ENCODE measurements at regions not wholly inside any gene's neighbourhood (a gene's known extent, or its start where the extent isn't known, plus 50 kb on each side); places are given as distances from the start of the nearest gene placed in this dataset.
"Not testable (repeated sequence)": the region's sequence is repeated elsewhere in the genome, so short reads cannot be mapped to it uniquely, and the experiment has no call there.

DNA sequence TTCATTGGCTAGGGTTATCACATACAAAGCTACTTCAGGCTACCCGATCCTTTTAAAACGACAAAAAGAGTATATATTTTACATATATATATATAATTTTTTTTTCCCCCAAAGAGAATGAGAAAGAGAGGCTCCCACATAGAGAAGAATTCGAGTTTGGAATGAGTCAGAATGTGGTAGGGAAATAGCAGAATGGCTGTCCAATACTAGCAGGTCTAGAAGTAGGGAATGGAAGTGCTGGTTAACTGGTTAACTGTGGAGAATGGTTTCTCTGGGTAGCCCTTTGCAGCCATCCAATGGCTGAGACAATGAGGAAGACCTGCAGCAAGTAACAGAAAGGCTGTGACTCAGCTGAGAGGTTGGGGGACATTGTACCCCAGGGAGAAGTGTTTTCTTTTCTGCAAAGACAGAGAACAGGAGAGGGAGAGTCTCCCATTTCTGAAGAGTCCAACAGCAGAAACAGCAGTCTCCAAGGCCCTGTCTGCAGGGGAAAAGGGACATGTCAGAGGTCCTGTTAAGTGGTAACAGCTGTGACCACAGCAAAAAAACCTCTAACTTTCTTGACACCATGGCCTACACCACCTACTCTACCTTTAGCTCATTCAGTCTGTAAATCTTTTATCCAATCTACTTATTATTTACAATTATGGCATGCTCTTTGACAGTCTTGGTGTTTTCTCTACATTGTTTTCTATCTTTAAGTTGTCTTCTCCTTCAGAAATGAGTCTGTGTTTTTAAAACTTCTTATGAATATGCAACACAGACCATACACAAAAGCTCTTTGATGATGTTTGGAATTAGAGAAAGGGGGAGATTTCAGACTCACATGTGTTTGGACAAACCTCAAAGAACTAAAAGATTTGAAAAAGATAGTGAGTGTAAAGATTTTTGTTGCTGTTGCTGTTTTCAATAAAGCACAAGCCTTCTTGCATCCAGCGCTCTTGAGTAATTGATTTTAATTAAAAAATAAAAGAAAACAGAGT, 116.1 kb upstream of the SLC7A14 start:
- POLR2A ChIA-PET: no interaction called here
- no peak for DNase-seq
- H3K9me3 Mint-ChIP-seq: no peaks in the 10 kb centered on the region
- no peaks in the 10 kb centered on the region for H3K36me3 Mint-ChIP-seq
- peaks cover 0 to 6% (median 0%) of the 10 kb centered on the region in 4 donors for H3K4me1 Mint-ChIP-seq
- H3K27me3 Mint-ChIP-seq: peaks cover 1 to 9% (median 6%) of the 10 kb centered on the region in 5 donors
- no peak for ATAC-seq
- H3K27ac Mint-ChIP-seq: no peak overlapping the region
- H3K4me3 Mint-ChIP-seq: no peak overlapping the region

GRCh38 chr3:170700054-170700404, 114.2 kb upstream of the SLC7A14 start:
- Mint-ChIP-seq H3K27me3 (peaks cover 0 to 2% (median 0%) of the 10 kb centered on the region in 5 donors), H3K27ac (no peak overlapping the region), H3K9me3 (no peaks in the 10 kb centered on the region), H3K36me3 (no peaks in the 10 kb centered on the region), H3K4me3 (no peak overlapping the region), H3K4me1 (peaks cover 0 to 6% (median 0%) of the 10 kb centered on the region in 4 donors)
- ATAC-seq (no peak), DNase-seq (no peak)
- POLR2A ChIA-PET: no interaction called here

DNA sequence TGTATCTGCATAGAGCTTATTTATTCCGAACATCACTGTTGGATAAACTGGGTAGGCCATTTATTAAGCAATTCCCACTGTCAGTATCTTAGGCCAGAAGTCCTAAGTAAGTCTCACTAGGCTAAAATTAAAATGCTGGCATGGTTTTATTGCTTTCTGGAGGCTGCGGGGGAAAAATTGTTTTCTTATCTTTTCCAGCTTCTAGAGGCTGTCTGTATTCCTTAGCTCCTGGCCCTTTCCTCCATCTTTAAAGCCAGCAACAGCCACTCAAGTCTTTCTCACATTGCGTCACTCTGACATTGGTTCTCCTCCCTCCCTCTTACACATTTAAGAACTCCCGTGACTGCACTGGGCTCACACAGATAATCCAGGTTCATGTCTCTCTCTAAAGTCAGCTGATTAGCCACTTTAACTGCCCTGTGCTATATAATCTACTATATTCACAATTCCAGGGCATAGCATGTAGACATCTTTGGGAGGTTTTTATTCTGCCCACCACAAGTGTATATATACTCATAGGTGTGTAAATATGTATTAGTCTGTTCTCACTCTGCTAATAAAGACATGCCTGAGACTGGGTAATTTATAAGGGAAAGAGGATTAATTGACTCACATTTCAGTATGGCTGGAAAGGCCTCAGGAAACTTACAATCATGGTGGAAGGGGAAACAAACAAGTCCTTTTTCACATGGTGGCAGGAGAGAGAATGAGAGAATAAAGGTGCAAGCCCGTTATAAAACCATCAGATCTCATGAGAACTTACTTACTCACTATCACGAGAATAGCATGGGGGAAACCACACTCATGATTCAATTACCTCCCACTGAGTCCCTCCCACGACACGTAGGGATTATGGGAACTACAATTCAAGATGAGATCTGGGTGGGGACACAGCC, 113.5 kb upstream of the SLC7A14 start:
- Mint-ChIP-seq H3K27me3 (peaks cover 0 to 2% (median 0%) of the 10 kb centered on the region in 5 donors), H3K27ac (peak overlapping the region in 1 of 10 donors; percentile 1), H3K4me1 (peaks cover 0 to 6% (median 0%) of the 10 kb centered on the region in 4 donors), H3K36me3 (no peaks in the 10 kb centered on the region), H3K4me3 (no peak overlapping the region), H3K9me3 (no peaks in the 10 kb centered on the region)
- no peak for ATAC-seq
- POLR2A ChIA-PET: no interaction called here
- no peak for DNase-seq

GRCh38 chr3:170697908-170698307, 112.0 kb upstream of the SLC7A14 start:
- no peaks in the 10 kb centered on the region for H3K9me3 Mint-ChIP-seq
- H3K4me3 Mint-ChIP-seq: no peak overlapping the region
- DNase-seq (no peak), ATAC-seq (no peak)
- H3K36me3 Mint-ChIP-seq: no peaks in the 10 kb centered on the region
- peaks cover 0 to 2% (median 0%) of the 10 kb centered on the region in 5 donors for H3K27me3 Mint-ChIP-seq
- POLR2A ChIA-PET: no interaction called here
- H3K27ac Mint-ChIP-seq: no peak overlapping the region
- H3K4me1 Mint-ChIP-seq: peaks cover 0 to 6% (median 0%) of the 10 kb centered on the region in 4 donors

DNA sequence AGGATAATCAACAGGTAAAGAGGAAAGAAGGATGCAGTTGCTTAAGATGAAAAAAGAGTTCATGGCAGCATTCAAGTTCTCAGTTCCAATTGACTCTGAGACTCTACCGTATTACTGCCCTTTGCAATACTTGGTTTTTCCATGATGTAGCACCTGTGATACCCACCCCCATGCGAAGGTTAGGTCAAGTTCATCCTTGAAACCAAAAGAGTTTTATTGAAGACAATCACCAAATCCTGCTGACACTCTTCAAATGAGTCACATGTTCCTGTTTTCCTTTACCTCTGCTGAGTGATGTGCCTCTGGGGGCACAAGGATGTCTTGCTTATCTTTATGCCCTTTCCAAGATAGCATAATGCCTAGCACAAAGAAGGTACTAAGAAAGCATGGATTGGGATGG, 111.3 kb upstream of the SLC7A14 start:
- Mint-ChIP-seq H3K27ac (no peak overlapping the region), H3K27me3 (no peaks in the 10 kb centered on the region), H3K4me3 (no peak overlapping the region), H3K4me1 (peaks cover 0 to 6% (median 0%) of the 10 kb centered on the region in 4 donors), H3K36me3 (no peaks in the 10 kb centered on the region), H3K9me3 (no peaks in the 10 kb centered on the region)
- ATAC-seq (no peak), DNase-seq (no peak)
- POLR2A ChIA-PET: no interaction called here

DNA sequence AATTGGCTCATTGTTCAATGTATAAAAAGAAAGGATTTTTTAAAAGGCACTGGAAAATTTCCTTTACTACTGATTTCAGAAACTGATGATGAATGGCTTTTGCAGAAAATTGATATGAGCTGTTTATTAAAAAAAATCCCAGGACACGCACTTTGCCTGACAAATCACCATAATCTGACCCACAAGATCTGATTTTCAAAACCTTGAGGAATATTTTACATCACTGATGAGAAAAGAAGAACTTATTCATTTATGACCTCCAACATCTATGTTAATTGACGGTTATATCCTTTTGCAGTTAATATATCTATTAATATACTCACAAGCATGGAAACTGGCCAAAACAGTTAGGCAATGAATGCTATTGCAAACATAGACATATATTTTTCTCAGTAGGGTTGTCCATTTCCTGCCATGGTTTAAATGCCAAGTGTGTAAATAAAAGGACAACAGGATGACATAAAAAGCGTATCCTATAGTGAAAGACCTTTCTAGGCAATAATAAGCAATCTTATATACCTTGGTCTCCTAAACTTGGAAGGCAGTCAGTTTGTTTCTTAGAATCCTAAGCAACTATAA, 109.7 kb upstream of the SLC7A14 start:
- Mint-ChIP-seq H3K36me3 (no peaks in the 10 kb centered on the region), H3K4me3 (no peak overlapping the region), H3K27ac (no peak overlapping the region), H3K9me3 (no peaks in the 10 kb centered on the region), H3K4me1 (peaks cover 0 to 6% (median 0%) of the 10 kb centered on the region in 4 donors), H3K27me3 (no peaks in the 10 kb centered on the region)
- DNase-seq: no peak
- POLR2A ChIA-PET: no interaction called here
- ATAC-seq: no peak

DNA sequence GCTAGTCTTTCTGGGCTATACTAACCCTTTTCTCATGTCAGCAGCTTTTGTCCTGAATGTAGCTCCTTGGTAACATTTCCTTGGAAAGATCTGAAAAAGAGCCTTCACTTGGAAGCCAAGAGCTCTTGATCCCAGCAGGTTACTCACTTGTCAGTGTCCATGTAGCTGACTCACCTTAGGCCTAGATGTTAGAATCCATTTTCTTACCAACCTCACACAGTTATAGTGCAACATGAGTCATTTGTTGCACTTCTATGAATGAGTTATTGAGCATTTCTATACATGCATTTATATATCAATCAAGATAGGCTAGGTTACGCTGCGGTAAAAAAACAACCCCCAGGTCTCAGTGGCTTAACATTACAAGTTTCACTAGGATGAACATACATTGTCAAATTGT, 106.8 kb upstream of the SLC7A14 start:
- no peaks in the 10 kb centered on the region for H3K9me3 Mint-ChIP-seq
- H3K4me1 Mint-ChIP-seq: peaks cover 0 to 4% (median 0%) of the 10 kb centered on the region in 4 donors

GRCh38 chr3:170690661-170690981, 104.7 kb upstream of the SLC7A14 start:
- H3K27me3 Mint-ChIP-seq: peaks cover 0 to 7% (median 0%) of the 10 kb centered on the region in 5 donors
- H3K9me3 Mint-ChIP-seq: no peaks in the 10 kb centered on the region
- no peaks in the 10 kb centered on the region for H3K4me1 Mint-ChIP-seq
- H3K27ac Mint-ChIP-seq: no peak overlapping the region
- no peak for DNase-seq
- no peak for ATAC-seq
- H3K36me3 Mint-ChIP-seq: no peaks in the 10 kb centered on the region
- H3K4me3 Mint-ChIP-seq: no peak overlapping the region
- POLR2A ChIA-PET: no interaction called here

More for the DNA sequence above, 106.8 kb upstream of the SLC7A14 start:
- no peak overlapping the region for H3K4me3 Mint-ChIP-seq
- ATAC-seq (no peak), DNase-seq (no peak)
- peaks cover 0 to 3% (median 0%) of the 10 kb centered on the region in 5 donors for H3K27me3 Mint-ChIP-seq
- POLR2A ChIA-PET: interaction anchor here (0.6 kb wide), 1 partner anchor 504 kb away, joined by 4 read pairs; no protein-coding TSS in a partner anchor
- H3K36me3 Mint-ChIP-seq: no peaks in the 10 kb centered on the region
- no peak overlapping the region for H3K27ac Mint-ChIP-seq

- Mint-ChIP-seq H3K4me1 (no peaks in the 10 kb centered on the region), H3K9me3 (no peaks in the 10 kb centered on the region), H3K27ac (no peak overlapping the region), H3K4me3 (no peak overlapping the region), H3K27me3 (peaks cover 0 to 7% (median 0%) of the 10 kb centered on the region in 5 donors), H3K36me3 (no peaks in the 10 kb centered on the region)
- POLR2A ChIA-PET: no interaction called here
- ATAC-seq (no peak), DNase-seq (peak in 8 of 10 donors; percentile 4 to 28 (median 22))
Observed at GRCh38 chr3:170689893-170690660, 104.2 kb upstream of the SLC7A14 start.

DNA sequence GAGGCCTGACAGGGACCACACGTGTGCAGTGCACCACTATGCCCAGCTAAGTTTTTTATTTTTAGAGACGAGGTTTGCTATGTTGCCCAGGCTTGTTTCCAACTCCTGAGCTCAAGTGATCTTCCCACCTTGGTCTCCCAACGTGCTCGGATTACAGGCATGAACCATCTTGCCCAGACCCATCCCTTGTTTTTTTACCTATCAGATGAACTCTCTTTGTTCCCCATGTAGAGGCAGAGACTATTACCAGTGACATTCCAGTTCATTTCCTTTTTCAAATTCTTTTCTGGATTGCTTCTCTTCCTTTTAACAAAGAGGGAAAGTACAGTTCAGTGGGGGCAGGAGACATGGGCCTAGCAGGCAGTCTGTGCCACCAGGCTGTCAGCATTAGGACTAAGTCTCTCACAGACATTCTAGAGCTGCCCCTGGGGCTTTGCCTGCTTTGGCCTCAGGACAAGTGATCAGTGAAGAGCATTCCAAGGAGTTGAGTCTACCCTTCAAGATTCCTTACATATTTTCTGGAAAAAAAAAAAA, 103.5 kb upstream of the SLC7A14 start:
- Mint-ChIP-seq H3K4me1 (no peaks in the 10 kb centered on the region), H3K27ac (no peak overlapping the region), H3K4me3 (no peak overlapping the region), H3K9me3 (no peaks in the 10 kb centered on the region), H3K36me3 (no peaks in the 10 kb centered on the region), H3K27me3 (peaks cover 0 to 7% (median 0%) of the 10 kb centered on the region in 5 donors)
- no peak for ATAC-seq
- DNase-seq: no peak
- POLR2A ChIA-PET: no interaction called here

DNA sequence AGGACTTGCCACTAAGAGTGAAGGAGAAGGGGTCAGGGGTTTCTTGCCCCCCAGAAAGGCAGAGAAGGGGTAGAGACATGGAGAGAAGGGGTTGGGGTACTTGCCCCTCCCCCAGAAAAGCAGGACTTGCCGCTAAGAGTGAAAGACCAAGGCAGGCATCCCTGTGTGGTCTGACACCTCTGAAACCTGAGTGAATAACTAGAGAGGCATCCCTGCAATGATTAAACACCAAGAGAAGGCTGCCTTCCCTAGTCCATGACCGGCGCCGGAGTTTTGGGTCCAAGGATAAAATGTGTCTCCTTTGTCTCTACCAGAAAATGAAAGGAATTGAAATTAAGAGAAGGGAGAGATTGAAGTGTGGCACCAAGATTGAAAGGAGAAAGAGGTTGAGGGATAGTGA, 102.3 kb upstream of the SLC7A14 start:
- H3K27ac Mint-ChIP-seq: peak overlapping the region in 1 of 10 donors; percentile 6
- H3K4me1 Mint-ChIP-seq, H3K27me3 Mint-ChIP-seq, ATAC-seq, H3K36me3 Mint-ChIP-seq, DNase-seq, H3K4me3 Mint-ChIP-seq, H3K9me3 Mint-ChIP-seq, POLR2A ChIA-PET: not testable (repeated sequence)

GRCh38 chr3:170680593-170680992, 94.7 kb upstream of the SLC7A14 start:
- Mint-ChIP-seq H3K4me3 (no peak overlapping the region), H3K9me3 (no peaks in the 10 kb centered on the region), H3K27me3 (peaks cover 0 to 13% (median 4%) of the 10 kb centered on the region in 5 donors), H3K36me3 (no peaks in the 10 kb centered on the region), H3K27ac (no peak overlapping the region), H3K4me1 (no peaks in the 10 kb centered on the region)
- DNase-seq (no peak), ATAC-seq (no peak)
- POLR2A ChIA-PET: no interaction called here

All from naive thymus-derived CD8-positive, alpha-beta T cell (primary cell).